ENCODE measurements at regions not wholly inside any gene's neighbourhood (a gene's known extent, or its start where the extent isn't known, plus 50 kb on each side); places are given as distances from the start of the nearest gene placed in this dataset.

- no peak for DNase-seq
Measured at GRCh38 chr6:156400487-156400886, 376.7 kb upstream of the ARID1B start.

- DNase-seq: no peak
Measured at GRCh38 chr6:156398966-156399365, 378.2 kb upstream of the ARID1B start.

- DNase-seq: no peak
Measured at GRCh38 chr6:156398371-156398770, 378.8 kb upstream of the ARID1B start.

GRCh38 chr6:156396791-156397418 is 380.3 kb upstream of the ARID1B start:
- DNase-seq: no peak

- no peak for DNase-seq
Measured at GRCh38 chr6:156396068-156396771, 381.0 kb upstream of the ARID1B start.

GRCh38 chr6:156395276-156395675 is 381.9 kb upstream of the ARID1B start:
- DNase-seq: peak; percentile 83

GRCh38 chr6:156392648-156393047 is 384.5 kb upstream of the ARID1B start:
- DNase-seq: no peak

- no peak for DNase-seq
Measured at GRCh38 chr6:156391977-156392376, 385.2 kb upstream of the ARID1B start.

GRCh38 chr6:156391061-156391672 is 386.0 kb upstream of the ARID1B start:
- DNase-seq: no peak

- no peak for DNase-seq
Measured at GRCh38 chr6:156390621-156391020, 386.6 kb upstream of the ARID1B start.

GRCh38 chr6:156389296-156389695 is 387.9 kb upstream of the ARID1B start:
- no peak for DNase-seq

- no peak for DNase-seq
Measured at GRCh38 chr6:156387472-156387871, 389.7 kb upstream of the ARID1B start.

- no peak for DNase-seq
Measured at GRCh38 chr6:156383059-156383458, 394.1 kb upstream of the ARID1B start.

GRCh38 chr6:156379392-156380289 is 397.5 kb upstream of the ARID1B start:
- no peak for DNase-seq

GRCh38 chr6:156378853-156379252 is 398.3 kb upstream of the ARID1B start:
- DNase-seq: no peak

GRCh38 chr6:156376091-156376490 is 401.1 kb upstream of the ARID1B start:
- DNase-seq: no peak

GRCh38 chr6:156359912-156360311 is 417.3 kb upstream of the ARID1B start:
- no peak for DNase-seq

GRCh38 chr6:156352861-156353260 is 424.3 kb upstream of the ARID1B start:
- DNase-seq: no peak

GRCh38 chr6:156351346-156351966 is 425.7 kb upstream of the ARID1B start:
- no peak for DNase-seq

- no peak for DNase-seq
Measured at GRCh38 chr6:156350337-156350736, 426.8 kb upstream of the ARID1B start.

- DNase-seq: peak; percentile 96
Measured at GRCh38 chr6:156348849-156349248, 428.3 kb upstream of the ARID1B start.

- peak; percentile 87 for DNase-seq
Measured at GRCh38 chr6:156348424-156348823, 428.8 kb upstream of the ARID1B start.

GRCh38 chr6:156347656-156348055 is 429.5 kb upstream of the ARID1B start:
- no peak for DNase-seq

Measured in NCI-H345 (cell line).